Neuronal stem cell (in vitro differentiated cells): ENCODE measurements at regions not wholly inside any gene's neighbourhood (a gene's known extent, or its start where the extent isn't known, plus 50 kb on each side); places are given as distances from the start of the nearest gene placed in this dataset.

Source experiments
- DNase-seq: peaks from one replicate; pipeline ENCODE4 v3.0.0-alpha.2; 2013; ENCODE audit warnings: low spot score
- H2AFZ ChIP-seq: one replicate; pipeline ENCODE4 v1.6.1; 2013; ENCODE audit warnings: mild to moderate bottlenecking, low read length, inconsistent platforms
- H2AK5ac ChIP-seq: 2 replicates; pipeline ENCODE4 v1.6.1; 2013; ENCODE audit warnings: low read depth, mild to moderate bottlenecking, inconsistent platforms, low read length, moderate library complexity, mixed read lengths
- H2BK120ac ChIP-seq: 2 replicates; pipeline ENCODE4 v1.6.1; 2013; ENCODE audit warnings: low read depth, mild to moderate bottlenecking, inconsistent platforms, low read length, moderate library complexity, mixed read lengths
- H2BK12ac ChIP-seq: one replicate; pipeline ENCODE4 v1.6.1; 2013; ENCODE audit warnings: low read length, inconsistent platforms
- H2BK15ac ChIP-seq: 2 replicates; pipeline ENCODE4 v1.6.1; 2013; ENCODE audit warnings: mild to moderate bottlenecking, low read length, inconsistent platforms, mixed read lengths
- H2BK5ac ChIP-seq: one replicate; pipeline ENCODE4 v1.6.1; 2013; ENCODE audit warnings: inconsistent platforms, mild to moderate bottlenecking, low read length, moderate library complexity
- H3K14ac ChIP-seq: one replicate; pipeline ENCODE4 v1.6.1; 2013; ENCODE audit warnings: low read length, inconsistent platforms
- H3K18ac ChIP-seq: 2 replicates; pipeline ENCODE4 v1.6.1; 2013; ENCODE audit warnings: low read length, inconsistent platforms
- H3K23ac ChIP-seq: 2 replicates; pipeline ENCODE4 v1.6.1; 2013; ENCODE audit warnings: low read depth, mild to moderate bottlenecking, mixed read lengths, low read length, inconsistent platforms; ENCODE audit not compliant: poor library complexity
- H3K27ac ChIP-seq: replicated peaks from 3 replicates; pipeline ENCODE4 v1.5.1; 2013; ENCODE audit warnings: low read length, inconsistent platforms
- H3K27me3 ChIP-seq, 3 experiments: 2 replicates each; pipeline ENCODE4 v1.6.1; 2013; ENCODE audit warnings: low read length in 3 of 3, mild to moderate bottlenecking in 2 of 3, inconsistent platforms in 1 of 3, low read depth in 1 of 3, mixed read lengths in 1 of 3, moderate library complexity in 1 of 3; ENCODE audit not compliant: control insufficient read depth in 3 of 3, insufficient read depth in 3 of 3
- H3K36me3 ChIP-seq, 2 donors: replicated peaks in 1 of 2; 2 replicates each; pipeline ENCODE4 v1.6.1; 2013; ENCODE audit warnings: low read length in 2 of 2; ENCODE audit not compliant: control insufficient read depth in 2 of 2, insufficient read depth in 2 of 2
- H3K4ac ChIP-seq: 2 replicates; pipeline ENCODE4 v1.6.1; 2013; ENCODE audit warnings: inconsistent platforms, mild to moderate bottlenecking, low read length, moderate library complexity
- H3K4me1 ChIP-seq, 2 donors: 1 replicate in 1 of 2; 2 replicates in 1 of 2; pipeline ENCODE4 v1.6.1; 2013; ENCODE audit warnings: low read length in 2 of 2, low read depth in 1 of 2; ENCODE audit not compliant: control insufficient read depth in 2 of 2, insufficient read depth in 1 of 2
- H3K4me2 ChIP-seq: one replicate; pipeline ENCODE4 v1.6.1; 2013; ENCODE audit warnings: mild to moderate bottlenecking, low read length, inconsistent platforms; ENCODE audit not compliant: insufficient read depth, poor library complexity, severe bottlenecking
- H3K4me3 ChIP-seq, 2 donors: 2 replicates each; pipeline ENCODE4 v1.5.1; 2013; ENCODE audit warnings: low read length in 2 of 2, mild to moderate bottlenecking in 2 of 2, inconsistent platforms in 1 of 2, moderate library complexity in 1 of 2
- H3K79me1 ChIP-seq: one replicate; pipeline ENCODE4 v1.6.1; 2013; ENCODE audit warnings: low read depth, mild to moderate bottlenecking, inconsistent platforms, low read length, moderate library complexity
- H3K9ac ChIP-seq: one replicate; pipeline ENCODE4 v1.6.1; 2013; ENCODE audit warnings: mild to moderate bottlenecking, low read depth, low read length, inconsistent platforms; ENCODE audit not compliant: poor library complexity
- H3K9me3 ChIP-seq, 2 donors: replicated peaks in 1 of 2; 2 replicates each; pipeline versions ENCODE3 to v1.6.1; 2013; ENCODE audit warnings: low read length in 2 of 2, mild to moderate bottlenecking in 2 of 2, inconsistent platforms in 1 of 2, low read depth in 1 of 2, mixed read lengths in 1 of 2, moderate library complexity in 1 of 2; ENCODE audit not compliant: control insufficient read depth in 2 of 2, insufficient read depth in 1 of 2
- H4K8ac ChIP-seq: one replicate; pipeline ENCODE4 v1.6.1; 2013; ENCODE audit warnings: low read depth, mild to moderate bottlenecking, inconsistent platforms, low read length, moderate library complexity
- H4K91ac ChIP-seq: one replicate; pipeline ENCODE4 v1.6.1; 2013; ENCODE audit warnings: low read length, low read depth, mild to moderate bottlenecking, inconsistent platforms; ENCODE audit not compliant: poor library complexity
- WGBS, 2 donors: extraction: QIAGEN DNeasy Blood & Tissue Kit; methylation state at CpG; one replicate each; pipeline ENCODE4 v1.1.7; 2013; ENCODE audit warnings: missing lambda C conversion rate in 2 of 2, mixed read lengths in 1 of 2; ENCODE audit not compliant: insufficient read length in 2 of 2, insufficient replicate concordance in 1 of 2; ENCODE audit errors: extremely low coverage in 2 of 2; 5-methylcytosine and 5-hydroxymethylcytosine counted together

GRCh38 chr4:66328803-66329574 lies 658.7 kb upstream of the EPHA5 start:
- H3K36me3 ChIP-seq: no peaks in the 10 kb centered on the region
- no peaks in the 10 kb centered on the region for H3K27me3 ChIP-seq
- H3K14ac ChIP-seq: no peak overlapping the region
- H2BK120ac ChIP-seq: no peak overlapping the region
- no peaks in the 10 kb centered on the region for H3K9me3 ChIP-seq
- H4K8ac ChIP-seq: no peak overlapping the region
- no peak overlapping the region for H2BK5ac ChIP-seq
- no peaks in the 10 kb centered on the region for H3K4me1 ChIP-seq
- H3K4ac ChIP-seq: no peak overlapping the region
- no peak overlapping the region for H3K4me3 ChIP-seq
- H3K18ac ChIP-seq: no peak overlapping the region
- no peak overlapping the region for H2BK15ac ChIP-seq
- H3K27ac ChIP-seq: no peak overlapping the region
- H2BK12ac ChIP-seq: no peak overlapping the region
- H2AK5ac ChIP-seq: no peak overlapping the region
- H3K23ac ChIP-seq: no peak overlapping the region
- H3K79me1 ChIP-seq: no peaks in the 10 kb centered on the region
- no CpG with 5 or more reads among the region's 5 CpGs for WGBS, 2 donors
- H3K9ac ChIP-seq: no peak overlapping the region
- no peak overlapping the region for H4K91ac ChIP-seq
- no peak overlapping the region for H3K4me2 ChIP-seq
- peak overlapping the region; percentile 2 for H2AFZ ChIP-seq
- no peak for DNase-seq

DNA sequence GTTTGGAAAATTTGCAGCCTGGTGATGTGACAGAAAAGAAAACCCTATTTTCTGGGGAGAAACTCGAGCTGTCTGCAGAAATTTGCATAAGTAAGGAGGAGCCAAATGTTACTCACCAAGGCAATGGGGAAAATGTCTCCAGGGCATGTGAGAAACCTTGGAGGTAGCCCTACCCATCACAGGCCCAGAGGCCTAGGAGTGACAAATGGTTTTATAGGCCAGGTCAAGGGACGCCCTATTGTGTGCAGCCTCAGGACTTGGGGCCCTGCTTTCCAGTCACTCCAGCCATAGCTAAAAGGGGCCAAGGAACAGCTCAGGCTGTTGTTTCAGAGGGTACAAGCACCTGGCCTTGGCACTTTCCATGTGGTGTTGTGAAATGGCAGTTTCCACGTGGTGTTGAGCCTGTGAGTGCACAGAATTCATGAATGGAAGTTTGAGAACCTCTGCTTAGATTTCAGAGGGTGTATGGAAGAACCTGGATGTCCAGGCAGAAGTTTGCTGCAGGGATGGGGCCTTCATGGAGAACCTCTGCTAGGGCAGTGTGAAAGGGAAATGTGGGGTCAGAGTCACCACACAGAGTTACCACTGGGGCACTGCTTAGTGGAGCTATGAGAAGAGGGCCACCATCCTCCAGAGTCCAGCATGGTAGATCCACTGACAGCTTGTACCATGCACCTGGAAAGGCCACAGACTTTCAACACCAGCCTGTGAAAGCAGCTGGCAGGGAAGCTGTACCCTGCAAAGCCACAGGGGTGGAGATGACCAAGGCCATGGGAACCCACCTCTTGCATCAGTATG lies 637.6 kb upstream of the EPHA5 start:
- H3K18ac ChIP-seq: no peak overlapping the region
- no peak overlapping the region for H3K23ac ChIP-seq
- H3K27ac ChIP-seq: no peak overlapping the region
- H4K91ac ChIP-seq: no peak overlapping the region
- no peak for DNase-seq
- no peak overlapping the region for H2BK120ac ChIP-seq
- no peak overlapping the region for H2BK12ac ChIP-seq
- H3K4ac ChIP-seq: no peak overlapping the region
- no peaks in the 10 kb centered on the region for H3K4me1 ChIP-seq
- no peak overlapping the region for H2AFZ ChIP-seq
- H2BK15ac ChIP-seq: no peak overlapping the region
- no peaks in the 10 kb centered on the region for H3K36me3 ChIP-seq
- no peak overlapping the region for H4K8ac ChIP-seq
- H3K14ac ChIP-seq: no peak overlapping the region
- no peaks in the 10 kb centered on the region for H3K27me3 ChIP-seq
- no peak overlapping the region for H3K4me2 ChIP-seq
- H2BK5ac ChIP-seq: no peak overlapping the region
- no peak overlapping the region for H3K4me3 ChIP-seq
- H2AK5ac ChIP-seq: no peak overlapping the region
- peaks cover 4 to 8% of the 10 kb centered on the region in 2 donors for H3K9me3 ChIP-seq
- H3K9ac ChIP-seq: no peak overlapping the region
- WGBS, 2 donors: no CpG with 5 or more reads among the region's 3 CpGs
- no peaks in the 10 kb centered on the region for H3K79me1 ChIP-seq

GRCh38 chr4:66300336-66300934 lies 630.1 kb upstream of the EPHA5 start:
- Histone ChIP-seq H3K4me1 (no peaks in the 10 kb centered on the region), H3K14ac (no peak overlapping the region), H3K4ac (no peak overlapping the region), H3K18ac (no peak overlapping the region), H3K9me3 (no peaks in the 10 kb centered on the region), H3K4me3 (no peak overlapping the region), H3K23ac (no peak overlapping the region), H4K8ac (no peak overlapping the region), H3K36me3 (no peaks in the 10 kb centered on the region), H4K91ac (no peak overlapping the region), H2AK5ac (no peak overlapping the region), H2BK120ac (no peak overlapping the region), H2AFZ (no peak overlapping the region), H3K4me2 (no peak overlapping the region), H2BK5ac (no peak overlapping the region), H3K79me1 (no peaks in the 10 kb centered on the region), H3K9ac (no peak overlapping the region), H2BK12ac (no peak overlapping the region), H2BK15ac (no peak overlapping the region), H3K27me3 (no peaks in the 10 kb centered on the region), H3K27ac (no peak overlapping the region)
- no peak for DNase-seq
- 100% methylated on average over 1 of the region's 2 CpGs; no CpG with 5 or more reads in 1 of the 2 donors for WGBS, 2 donors

- Histone ChIP-seq H3K36me3 (no peaks in the 10 kb centered on the region), H3K27me3 (no peaks in the 10 kb centered on the region), H3K79me1 (no peaks in the 10 kb centered on the region), H3K14ac (no peak overlapping the region), H2BK120ac (no peak overlapping the region), H2BK12ac (no peak overlapping the region), H2BK15ac (no peak overlapping the region), H3K4me2 (no peak overlapping the region), H2BK5ac (no peak overlapping the region), H3K9me3 (no peaks in the 10 kb centered on the region), H3K23ac (no peak overlapping the region), H3K4me3 (no peak overlapping the region), H2AK5ac (no peak overlapping the region), H3K18ac (no peak overlapping the region), H3K27ac (no peak overlapping the region), H2AFZ (no peak overlapping the region), H4K8ac (no peak overlapping the region), H3K4me1 (no peaks in the 10 kb centered on the region), H4K91ac (no peak overlapping the region), H3K9ac (no peak overlapping the region), H3K4ac (no peak overlapping the region)
- WGBS, 2 donors: no CpG with 5 or more reads among the region's 1 CpG
- DNase-seq: no peak
These were observed 628.3 kb upstream of the EPHA5 start for GRCh38 chr4:66298569-66298968.
